DMS53 treated with DMSO at 0.1 percent for 48 hours (cell line): ENCODE measurements at regions not wholly inside any gene's neighbourhood (a gene's known extent, or its start where the extent isn't known, plus 50 kb on each side); places are given as distances from the start of the nearest gene placed in this dataset.

Experiments used
- DNase-seq: peaks from one replicate; lab custom pipeline; 2025; ENCODE audit not compliant: unreplicated experiment; lab: John Stamatoyannopoulos, UW

DNA sequence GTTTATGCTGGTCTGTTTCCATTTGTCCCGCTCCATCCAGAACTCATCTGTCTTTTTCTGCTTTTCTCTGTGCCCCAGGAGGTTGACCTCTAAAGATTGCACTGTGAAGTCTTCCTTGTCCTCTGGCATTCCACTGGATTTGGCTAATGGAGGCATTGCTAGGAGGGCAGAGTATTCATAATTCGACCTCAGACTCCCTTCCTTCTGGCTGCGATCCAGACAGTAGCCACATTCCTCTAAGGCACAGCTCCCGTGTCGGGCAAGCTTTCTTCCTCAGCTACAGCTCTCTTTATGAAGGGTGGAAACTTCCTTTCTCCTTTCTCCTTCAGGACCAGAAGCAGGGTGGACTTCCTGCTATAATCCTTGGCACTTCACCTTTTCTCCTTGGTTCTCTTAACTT, 175.9 kb downstream of the BAMBI start:
- DNase-seq = no peak

DNA sequence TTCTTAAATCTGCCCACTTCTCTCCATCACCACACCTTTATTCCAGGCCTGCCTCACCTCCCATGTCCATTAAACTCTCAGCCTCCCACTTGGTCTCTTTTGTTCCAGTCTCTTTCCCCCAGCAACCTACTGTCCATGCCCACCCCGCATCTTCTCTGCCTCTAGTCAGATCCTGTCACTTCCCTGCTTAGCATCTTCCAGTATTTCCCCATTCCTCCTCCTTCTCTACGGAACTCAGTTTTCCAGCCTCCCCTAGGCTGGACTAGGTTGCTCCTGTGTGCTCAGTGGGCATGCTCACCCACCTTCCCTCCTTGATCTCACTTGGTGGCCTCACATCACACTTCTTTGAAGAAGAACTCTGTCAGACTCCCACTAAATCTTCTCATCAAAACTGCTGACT, 179.8 kb downstream of the BAMBI start:
- no peak for DNase-seq

DNA sequence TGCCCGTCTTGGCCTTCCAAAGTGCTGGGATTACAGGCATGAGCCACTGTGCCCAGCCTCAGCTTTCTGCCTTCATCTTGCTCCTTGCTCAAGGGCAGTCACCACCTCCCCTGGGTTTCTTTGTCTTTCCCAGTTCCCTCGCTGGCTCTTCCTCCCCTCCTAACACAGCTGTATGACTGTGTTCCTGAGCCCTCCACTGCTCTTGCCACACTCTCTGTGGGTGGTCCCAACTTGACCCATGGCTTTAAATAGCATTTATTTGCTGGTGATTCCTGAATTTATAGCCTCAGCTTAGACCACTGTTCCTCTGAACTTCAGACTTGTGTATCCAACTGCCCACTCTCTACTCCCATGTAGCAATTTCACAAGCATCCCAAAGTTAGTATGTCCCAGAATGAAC, 181.3 kb downstream of the BAMBI start:
- DNase-seq = no peak

DNA sequence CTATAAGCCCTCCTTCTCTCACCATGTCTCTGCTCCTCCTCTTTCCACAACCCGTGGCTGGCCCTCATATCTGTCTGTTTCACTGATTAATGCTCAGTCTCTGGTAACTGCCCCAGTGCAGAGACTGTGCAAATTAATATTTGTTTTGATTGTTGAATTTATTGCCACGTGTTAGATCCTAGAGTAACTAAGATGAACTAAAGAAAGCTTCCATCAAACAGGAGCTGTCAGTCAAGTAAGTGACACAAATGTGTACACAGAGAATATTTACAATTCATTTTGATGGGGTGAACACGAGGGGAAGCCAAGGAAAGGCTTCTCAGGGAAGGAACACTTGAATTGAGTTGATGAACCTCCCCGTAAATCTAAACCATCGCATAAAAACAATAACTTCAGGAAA, 182.5 kb downstream of the BAMBI start:
- no peak for DNase-seq

DNA sequence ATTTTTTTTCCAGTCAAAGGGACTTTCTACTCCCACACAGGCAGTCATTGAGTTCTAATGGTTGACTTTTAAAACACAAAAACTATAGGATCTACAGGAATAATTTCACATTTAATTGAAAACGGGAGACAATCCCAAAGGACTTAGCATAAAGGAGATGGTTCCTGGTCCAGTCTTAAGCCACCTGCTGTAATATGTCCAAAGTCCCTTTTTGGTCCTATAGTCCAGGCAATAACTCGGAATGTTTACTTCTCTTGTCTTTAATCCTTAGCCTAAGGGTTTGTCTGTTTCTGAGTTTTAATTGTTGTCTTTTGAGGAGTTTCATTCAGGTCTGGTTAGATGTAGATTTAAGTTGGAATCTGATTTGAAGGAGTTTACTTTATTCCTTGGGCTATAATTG, 184.9 kb downstream of the BAMBI start:
- DNase-seq = no peak

DNA sequence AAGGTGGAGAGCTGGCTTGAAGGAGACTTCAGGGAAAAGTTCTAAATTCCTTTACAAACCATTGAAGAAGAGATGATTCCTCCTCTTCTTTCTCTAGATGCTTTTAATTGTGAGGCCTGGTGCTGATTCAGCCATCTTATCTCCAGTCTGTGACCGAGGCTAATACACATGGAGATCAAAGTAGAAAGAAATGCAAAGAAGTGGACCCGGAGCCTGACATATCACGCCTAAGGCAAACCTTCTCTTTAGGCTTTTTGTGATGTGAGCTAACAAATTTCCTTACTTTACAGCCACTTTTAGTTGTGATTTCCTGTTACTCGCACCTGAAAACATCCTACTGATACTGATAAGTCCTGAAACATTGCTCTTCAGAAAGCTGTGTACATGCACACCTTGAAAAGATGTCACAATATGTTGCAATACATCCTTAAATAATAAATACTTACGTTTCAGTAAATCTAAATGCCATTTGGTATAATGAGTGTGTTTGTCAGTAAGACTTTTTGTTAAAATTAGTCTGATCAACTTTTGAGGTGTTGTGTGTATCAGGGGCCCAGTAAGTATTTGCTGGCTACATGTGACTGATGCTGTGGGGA, 192.4 kb downstream of the BAMBI start:
- no peak for DNase-seq

DNA sequence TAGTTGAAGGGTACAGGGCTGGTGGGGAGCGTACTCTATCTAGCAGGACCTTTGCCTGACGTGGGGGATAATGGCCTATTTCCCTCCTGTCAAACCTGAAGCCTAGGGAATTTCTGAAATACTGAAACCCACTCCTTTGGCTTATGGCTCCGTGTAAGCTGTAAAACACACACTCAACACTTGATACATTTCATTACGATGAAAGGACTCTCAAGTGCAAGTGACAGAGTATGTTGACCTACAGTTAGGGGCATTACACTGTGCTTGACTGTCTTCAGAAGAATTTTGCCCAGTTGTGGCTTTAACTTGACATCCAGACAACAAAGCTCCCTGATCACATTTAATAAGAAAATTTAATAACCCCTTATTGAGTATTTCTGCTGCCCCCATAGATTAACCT, 194.3 kb downstream of the BAMBI start:
- no peak for DNase-seq

DNA sequence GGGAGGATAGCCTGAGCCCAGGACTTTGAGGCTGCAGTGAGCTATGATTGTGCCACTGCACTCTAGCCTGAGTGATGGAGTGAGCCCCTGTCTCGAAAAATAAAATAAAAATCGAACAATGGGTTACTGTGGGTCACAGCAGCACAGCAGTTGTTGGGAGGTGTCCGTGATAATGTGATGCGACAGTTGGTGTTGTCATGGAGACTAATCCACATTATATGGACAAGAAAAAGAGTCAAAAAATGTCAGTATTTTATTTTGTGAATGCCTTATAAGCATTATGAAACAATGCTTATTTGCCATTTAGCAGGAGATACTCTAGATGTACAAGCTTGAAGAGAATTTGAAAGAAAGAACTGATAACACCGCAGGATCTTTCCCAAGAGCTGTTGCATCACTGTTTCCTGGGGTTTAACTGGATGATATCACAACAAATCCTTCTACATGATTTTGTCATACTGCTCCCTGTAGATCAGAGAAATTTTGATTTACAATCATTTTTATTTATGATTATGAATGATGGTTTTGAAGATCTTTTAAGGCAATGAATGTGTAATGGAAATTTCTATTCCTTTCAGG, 195.4 kb downstream of the BAMBI start:
- DNase-seq = no peak

DNA sequence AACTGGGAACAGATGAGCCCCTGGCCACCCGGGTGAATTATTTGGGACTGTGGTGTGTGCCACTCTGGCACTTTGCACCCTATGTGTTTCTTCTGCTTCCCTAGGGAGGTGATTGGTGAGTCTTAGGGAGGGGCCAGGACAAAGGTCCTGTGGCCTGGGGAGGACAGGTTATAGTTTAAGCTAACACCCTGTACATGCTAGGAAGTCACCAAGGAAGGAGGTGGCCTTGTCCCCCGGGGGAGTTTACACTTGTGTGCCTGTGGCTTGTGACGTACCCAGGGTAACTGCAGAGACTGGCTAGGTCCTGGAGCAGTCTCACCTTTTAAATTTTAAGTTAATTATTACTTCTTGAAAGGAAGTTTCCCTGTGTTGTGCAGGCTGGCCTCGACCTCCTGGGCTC, 196.2 kb downstream of the BAMBI start:
- DNase-seq = no peak

DNA sequence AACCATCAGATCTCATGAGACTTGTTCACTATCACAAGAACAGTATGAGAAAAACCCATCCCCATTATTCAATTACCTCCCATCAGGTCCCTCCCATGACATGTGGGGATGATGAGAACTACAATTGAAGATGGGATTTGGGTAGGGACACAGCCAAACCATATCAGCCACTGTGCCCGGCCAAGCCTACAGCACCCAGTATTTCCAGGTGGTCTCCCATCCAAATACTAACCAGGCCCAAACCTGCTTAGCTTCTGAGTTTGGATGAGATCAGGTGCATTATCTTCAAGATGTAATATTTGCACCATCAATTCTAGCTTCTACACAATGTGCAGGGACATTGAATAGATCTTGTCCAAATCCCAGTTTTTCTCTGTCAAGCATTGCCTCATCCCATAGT, 196.9 kb downstream of the BAMBI start:
- no peak for DNase-seq

DNA sequence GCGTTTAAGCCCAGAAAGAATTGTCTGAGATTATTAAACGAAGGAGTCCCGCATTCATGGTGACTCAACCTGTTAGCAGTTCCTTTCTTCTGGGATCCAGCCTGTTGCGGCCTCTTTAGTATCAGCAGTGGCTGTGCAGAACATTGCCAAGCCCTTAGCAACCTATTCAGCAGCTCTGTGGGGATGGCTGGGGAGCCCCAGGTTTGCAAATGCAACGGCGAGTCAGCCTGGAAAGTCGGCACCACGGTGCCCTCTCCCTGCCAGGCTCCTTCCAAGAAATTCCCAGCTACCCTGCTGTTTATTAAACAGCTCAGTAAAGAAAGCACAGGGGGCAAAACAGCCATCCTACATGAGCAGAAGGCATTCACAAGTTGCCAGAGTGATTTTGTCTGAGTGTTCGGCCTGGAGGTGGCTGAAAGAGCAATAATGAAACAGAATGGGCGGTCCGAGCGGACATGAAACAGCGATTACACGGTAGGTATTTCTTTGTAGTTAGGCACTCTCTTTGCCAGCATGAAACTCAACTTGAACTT, 198.3 kb downstream of the BAMBI start:
- DNase-seq = no peak

DNA sequence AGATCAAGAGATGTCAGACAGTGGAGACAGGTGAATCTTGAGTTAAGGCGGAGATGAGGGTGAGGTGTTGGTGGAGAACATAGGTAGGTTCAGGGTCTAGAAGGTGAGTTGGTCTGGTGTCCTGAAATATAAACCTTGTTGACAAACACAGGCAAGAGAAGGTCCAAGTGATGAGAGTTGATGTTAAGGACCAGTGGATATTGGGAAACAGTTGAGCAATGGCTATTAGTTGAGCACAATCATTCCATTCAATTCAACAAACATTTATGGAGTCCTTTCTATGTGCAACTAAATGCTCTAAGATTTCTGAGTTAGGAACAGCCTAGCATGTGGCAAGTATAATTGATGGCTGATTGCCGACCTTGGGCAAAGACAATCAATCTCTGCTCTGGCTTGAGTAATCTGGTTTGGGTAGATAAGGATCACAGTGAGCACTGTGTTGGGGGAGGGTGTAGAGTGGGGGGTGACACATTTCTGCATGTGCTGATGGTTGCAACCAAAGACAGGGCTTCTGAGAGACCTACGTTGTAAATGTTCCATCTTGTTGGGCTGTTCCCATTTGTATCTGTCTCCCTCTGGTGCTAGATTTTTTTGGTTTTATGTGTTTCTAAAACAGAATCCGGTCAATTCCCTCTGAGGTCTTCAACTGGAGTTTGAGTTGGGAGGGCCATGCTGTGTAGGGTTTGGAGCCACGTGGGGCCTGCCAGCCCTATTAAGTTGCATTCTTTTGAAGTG, 201.1 kb downstream of the BAMBI start:
- DNase-seq = no peak

DNA sequence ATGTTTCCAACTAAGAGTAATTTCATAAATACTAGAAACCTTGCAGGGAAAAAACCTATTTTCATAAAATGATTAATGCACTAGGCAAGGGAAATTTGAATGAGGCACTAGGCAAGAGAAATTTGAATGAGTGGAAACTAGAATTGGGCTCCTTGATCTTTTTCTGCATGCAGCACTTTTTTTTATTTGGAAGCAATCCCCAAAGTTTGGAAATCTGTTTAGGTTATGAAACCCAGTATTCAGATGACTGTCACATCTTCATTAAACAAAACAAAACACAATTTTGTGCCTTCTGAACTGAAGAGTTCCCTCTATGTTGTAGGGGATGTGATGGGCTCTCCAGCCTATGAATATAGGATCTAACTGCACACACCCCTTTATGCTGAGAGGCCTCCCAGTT, 201.9 kb downstream of the BAMBI start:
- DNase-seq = no peak

DNA sequence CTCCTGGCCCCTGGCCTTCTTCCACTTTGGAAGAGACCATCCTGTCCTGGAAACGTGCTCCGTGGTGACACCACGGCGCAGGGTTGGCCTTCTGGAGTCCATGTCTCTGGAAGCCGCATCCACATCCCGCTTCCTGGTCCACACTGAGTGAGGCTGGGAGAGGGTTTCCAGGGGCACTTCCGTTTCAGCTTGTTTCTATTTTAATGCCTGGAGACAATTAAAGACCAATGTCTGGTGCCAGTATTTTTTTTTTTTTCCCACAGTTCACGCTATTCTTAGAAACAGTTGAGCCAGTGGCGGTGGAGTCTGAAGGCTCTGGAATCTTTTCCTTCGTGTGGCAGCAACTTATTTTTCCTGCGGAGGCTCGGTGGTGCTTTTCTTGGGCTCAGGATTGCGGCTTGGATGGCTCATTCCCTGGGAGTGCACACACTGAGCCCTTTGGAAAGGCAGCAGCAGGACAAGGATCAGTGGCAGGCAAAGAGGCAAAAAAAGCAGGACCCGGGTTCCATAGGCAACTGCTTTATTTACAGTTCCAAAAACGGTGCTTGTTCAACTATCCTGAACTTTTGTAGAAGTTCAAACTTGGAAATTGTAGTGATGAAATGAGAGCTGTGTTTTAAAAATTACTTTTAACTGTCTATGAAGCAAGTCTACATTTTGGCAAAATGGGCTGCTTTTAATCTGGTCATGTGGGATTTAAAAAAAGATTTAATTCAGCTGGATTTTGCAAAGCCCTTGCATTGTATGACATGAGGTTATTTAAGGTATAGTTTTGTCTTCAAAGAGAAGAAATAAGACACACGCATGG, 202.8 kb downstream of the BAMBI start:
- no peak for DNase-seq

DNA sequence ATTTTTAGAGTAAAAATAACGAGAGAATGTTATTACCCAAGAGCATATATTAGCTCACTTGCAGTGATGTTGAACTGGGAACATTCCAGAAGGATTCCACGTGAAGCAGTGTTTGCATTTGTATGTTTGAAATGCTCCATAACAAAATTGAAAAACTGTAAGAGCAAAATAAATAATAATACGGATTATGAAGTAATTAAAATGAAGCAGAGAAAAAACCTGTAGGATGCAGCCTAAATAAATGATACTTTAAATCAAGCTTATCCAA, 203.3 kb downstream of the BAMBI start:
- no peak for DNase-seq

DNA sequence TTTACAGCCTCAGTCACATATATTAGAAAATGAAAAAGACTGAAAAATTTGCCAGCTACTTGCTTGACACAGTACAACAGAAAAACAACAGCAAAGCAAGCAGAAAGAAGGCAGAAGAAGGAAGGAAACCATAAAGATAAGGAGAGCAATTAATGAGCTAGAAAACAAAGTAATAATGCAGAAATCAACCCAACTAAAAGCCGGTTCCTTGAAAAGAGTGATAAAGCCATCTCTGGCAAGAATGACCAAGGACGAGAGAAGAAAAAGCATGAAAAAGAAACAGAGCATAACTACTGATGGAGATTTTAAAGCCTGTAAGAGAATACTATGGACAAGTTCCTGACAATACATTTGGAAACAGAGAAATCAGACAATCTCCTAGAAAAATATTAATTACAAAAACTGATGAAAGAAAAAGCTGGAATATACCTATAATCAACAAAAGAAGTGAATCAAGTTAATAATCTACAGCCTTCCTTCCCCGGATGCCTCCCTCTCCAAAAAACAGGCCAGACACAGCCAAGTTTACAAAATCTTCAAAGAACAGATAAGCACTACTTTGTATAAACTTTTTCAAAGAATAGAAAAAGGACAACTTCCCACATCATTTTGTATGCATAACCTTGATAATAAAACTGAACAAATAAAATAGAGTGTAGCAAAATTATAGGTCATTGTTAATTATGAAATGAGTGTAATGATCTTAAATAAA, 204.0 kb downstream of the BAMBI start:
- no peak for DNase-seq

DNA sequence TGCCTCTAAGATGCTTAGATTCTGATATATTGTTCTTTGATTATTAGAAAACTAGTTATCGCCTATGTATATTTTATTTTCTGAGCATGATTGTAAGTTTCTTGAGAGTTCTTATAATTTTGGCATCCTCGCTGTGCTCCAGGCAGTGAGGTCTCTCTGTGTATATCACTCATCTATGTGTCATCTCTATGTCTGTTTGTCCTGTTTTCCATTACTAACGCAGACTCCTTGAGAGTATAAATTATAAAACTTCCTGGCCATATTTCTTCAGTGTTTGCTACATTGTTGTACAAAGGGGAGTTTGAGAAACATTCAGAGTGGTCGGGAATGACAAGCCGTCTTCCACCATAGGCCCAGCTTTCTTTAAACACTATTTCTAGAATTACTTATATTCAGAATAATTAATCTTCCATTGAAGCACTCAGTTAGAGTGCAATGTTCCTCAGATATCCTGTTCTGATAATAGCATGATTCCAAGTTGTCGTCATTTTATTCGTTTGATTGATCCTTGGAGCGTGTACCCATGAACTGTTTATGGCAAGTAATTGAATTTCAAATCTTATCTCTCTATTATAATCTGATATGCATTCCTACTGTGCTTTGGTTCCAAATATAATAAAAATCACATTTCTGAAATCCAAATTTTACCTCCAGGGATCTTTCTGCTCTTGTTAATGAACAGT, 206.6 kb downstream of the BAMBI start:
- DNase-seq = no peak

DNA sequence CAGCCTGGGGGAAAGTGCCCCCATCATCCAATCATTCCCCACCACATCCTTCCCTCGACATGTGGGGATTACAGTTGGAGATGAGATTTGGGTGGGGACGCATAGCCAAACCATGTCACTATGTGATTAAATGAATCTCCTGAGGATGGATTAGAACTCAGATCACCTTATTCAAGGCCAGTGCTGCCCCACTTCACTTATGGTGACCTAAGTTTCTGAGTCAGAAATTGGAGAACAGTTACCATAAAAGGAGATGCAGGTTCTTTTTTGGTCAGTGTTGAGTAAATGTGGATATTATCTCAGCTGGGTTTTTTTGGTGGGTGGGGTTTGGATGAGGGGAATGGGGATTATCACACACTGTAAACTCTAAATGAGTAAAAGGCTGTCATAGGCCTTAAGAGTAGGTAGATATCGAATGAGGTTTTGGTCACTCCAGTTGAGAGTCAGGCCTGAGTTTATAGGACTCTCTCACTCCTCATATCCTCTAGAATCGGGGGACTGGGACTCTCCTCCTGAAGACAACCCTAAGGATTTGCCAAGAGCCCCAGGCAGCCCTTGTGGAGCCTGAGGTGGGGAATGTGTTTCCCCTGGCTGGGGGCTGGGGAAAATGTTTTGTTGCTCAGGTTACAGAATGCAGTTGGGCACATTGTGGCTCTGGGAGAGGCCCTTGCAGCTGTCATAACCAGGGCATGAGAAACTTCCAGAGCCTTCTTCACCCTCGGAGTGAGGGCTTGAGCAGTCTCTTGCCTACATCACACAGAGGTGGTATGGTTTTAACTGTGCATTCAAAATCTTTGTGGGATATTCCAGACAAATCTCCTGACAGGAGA, 213.0 kb downstream of the BAMBI start:
- DNase-seq = no peak

DNA sequence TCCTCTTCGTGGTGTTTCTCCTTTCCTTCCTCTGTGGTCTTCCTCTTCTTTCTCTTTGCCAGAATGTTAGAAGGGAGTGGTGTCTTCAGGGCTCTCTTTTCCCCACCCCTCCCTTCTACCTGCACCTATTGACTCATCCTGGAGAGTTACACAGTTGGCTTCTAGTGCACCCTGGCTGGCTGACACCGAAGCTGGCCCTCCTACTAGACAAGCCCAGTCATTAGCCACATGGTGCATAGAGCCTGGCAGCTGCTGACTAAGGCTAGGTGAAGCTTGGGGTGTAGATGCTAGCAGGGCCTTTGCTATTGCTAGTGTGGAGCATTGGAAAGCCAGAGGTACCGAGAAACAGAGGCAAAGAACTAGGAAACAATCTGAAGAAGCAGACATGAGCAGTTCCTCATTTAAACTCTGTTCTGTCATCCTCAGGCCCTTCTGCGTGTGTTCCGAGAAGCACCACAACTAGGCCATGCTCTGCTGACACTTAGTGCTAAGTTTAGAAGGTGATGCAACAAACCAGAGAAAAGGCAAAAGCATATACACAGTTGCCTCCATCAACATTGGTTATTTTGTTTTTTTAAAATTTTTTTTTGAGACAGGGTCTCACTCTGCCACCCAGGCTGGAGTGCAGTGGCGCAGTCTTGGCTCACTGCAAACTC, 213.9 kb downstream of the BAMBI start:
- no peak for DNase-seq
